ENCODE measurements at regions not wholly inside any gene's neighbourhood (a gene's known extent, or its start where the extent isn't known, plus 50 kb on each side); places are given as distances from the start of the nearest gene placed in this dataset.
"Not testable (repeated sequence)": the region's sequence is repeated elsewhere in the genome, so short reads cannot be mapped to it uniquely, and the experiment has no call there.

DNA sequence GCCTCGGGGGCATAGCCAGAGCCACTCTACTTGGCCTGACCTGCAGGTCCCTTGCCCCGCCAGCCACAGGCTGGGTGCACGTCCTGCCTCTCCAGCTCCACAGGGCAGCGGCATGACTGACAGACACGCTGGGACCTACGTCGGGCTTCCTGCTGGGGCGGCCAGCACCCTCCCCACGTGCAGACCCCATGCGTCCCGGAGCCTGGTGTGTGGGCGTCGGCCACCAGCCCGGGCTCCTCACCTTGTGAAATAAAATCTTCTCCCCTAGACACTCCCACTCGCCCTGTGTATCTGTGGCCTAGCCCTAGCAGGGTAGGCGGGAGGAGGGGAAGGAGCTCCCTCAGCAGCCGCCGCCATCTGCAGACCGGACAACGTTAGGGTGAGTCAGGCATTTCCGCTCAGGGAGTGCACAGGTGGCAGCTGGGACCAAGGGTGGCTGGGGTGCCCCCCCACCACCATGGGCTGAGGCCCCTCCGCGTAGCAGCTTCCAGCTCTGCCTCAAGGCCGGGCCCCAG lies 119.5 kb downstream of the IGLL1 start:
- TF ChIP-seq POLR2A (IDR thresholded peaks at IDR 0.05; ENCODE audit: low read length); GATA1 (IDR thresholded peaks at IDR 0.05; ENCODE audit: low read depth, low read length): not testable (repeated sequence)
